ENCODE measurements at regions not wholly inside any gene's neighbourhood (a gene's known extent, or its start where the extent isn't known, plus 50 kb on each side); places are given as distances from the start of the nearest gene placed in this dataset.

- 84 to 91% (median 87%) methylated on average over 1 of the region's 1 CpG for WGBS, 5 donors
- Histone ChIP-seq H3K4me1 (no peaks in the 10 kb centered on the region), H3K4me3 (no peak overlapping the region), H3K27me3 (replicated peaks in 1 of 7) (no peaks in the 10 kb centered on the region), H3K9me3 (peaks cover 0 to 11% (median 0%) of the 10 kb centered on the region in 8 donors), H3K27ac (no peak overlapping the region), H3K36me3 (no peaks in the 10 kb centered on the region)
- TF ChIP-seq, protein P1, sequence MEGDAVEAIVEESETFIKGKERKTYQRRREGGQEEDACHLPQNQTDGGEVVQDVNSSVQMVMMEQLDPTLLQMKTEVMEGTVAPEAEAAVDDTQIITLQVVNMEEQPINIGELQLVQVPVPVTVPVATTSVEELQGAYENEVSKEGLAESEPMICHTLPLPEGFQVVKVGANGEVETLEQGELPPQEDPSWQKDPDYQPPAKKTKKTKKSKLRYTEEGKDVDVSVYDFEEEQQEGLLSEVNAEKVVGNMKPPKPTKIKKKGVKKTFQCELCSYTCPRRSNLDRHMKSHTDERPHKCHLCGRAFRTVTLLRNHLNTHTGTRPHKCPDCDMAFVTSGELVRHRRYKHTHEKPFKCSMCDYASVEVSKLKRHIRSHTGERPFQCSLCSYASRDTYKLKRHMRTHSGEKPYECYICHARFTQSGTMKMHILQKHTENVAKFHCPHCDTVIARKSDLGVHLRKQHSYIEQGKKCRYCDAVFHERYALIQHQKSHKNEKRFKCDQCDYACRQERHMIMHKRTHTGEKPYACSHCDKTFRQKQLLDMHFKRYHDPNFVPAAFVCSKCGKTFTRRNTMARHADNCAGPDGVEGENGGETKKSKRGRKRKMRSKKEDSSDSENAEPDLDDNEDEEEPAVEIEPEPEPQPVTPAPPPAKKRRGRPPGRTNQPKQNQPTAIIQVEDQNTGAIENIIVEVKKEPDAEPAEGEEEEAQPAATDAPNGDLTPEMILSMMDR (IDR thresholded peaks at IDR 0.05 in 8 of 11, conservative IDR thresholded peaks at IDR 0.05 in 3 of 11), result no peak
- TF ChIP-seq POLR2AphosphoS5 (IDR thresholded peaks at IDR 0.05) (no peak), POLR2A (IDR thresholded peaks at IDR 0.05) (no peak)
- DNase-seq, result no peak
- intact Hi-C loops (cut with DNase I; ENCODE audit: low total_unique reads), result no loop called here
These were observed 101.8 kb downstream of the MAGEC1 start for GRCh38 chrX:142005532-142005931.

- Histone ChIP-seq H3K27me3 (replicated peaks in 1 of 7) (no peaks in the 10 kb centered on the region), H3K4me1 (no peaks in the 10 kb centered on the region), H3K4me3 (no peak overlapping the region), H3K27ac (no peak overlapping the region), H3K9me3 (peaks cover 0 to 11% (median 0%) of the 10 kb centered on the region in 8 donors), H3K36me3 (no peaks in the 10 kb centered on the region)
- DNase-seq, result no peak
- TF ChIP-seq, protein P1 (IDR thresholded peaks at IDR 0.05 in 8 of 11, conservative IDR thresholded peaks at IDR 0.05 in 3 of 11), result no peak
- TF ChIP-seq POLR2AphosphoS5 (IDR thresholded peaks at IDR 0.05) (no peak), POLR2A (IDR thresholded peaks at IDR 0.05) (no peak)
- WGBS, 5 donors, result 64 to 91% (median 76%) methylated on average over 3 of the region's 3 CpGs
- intact Hi-C loops (cut with DNase I; ENCODE audit: low total_unique reads), result no loop called here
These were observed 98.8 kb downstream of the MAGEC1 start for GRCh38 chrX:142002471-142002870.

DNA sequence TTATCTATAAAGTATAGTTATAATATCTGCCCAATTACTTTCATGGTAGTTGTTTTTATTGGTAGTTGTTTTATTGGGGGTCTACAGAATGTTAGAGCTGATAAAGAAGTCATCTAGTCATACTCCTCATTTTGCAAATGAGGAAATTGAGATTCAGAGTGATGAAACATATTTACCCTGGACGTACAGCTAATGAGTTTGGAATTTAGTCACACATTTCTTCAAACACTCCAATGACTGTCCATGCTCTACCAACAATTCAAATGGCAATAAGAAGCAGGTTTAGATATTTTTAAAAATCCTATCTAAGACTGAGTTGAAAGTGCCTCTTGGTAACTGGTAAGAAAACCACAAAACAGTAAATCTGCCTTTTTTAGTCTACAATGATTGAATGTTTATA, 98.2 kb downstream of the MAGEC1 start:
- no peak overlapping the region for H3K27ac ChIP-seq
- no peak for DNase-seq
- intact Hi-C loops (cut with DNase I; ENCODE audit: low total_unique reads), result no loop called here
- 51 to 100% (median 59%) methylated on average over 1 of the region's 1 CpG for WGBS, 5 donors
- no peak overlapping the region for H3K4me3 ChIP-seq
- no peaks in the 10 kb centered on the region for H3K36me3 ChIP-seq
- no peaks in the 10 kb centered on the region for H3K4me1 ChIP-seq
- TF ChIP-seq POLR2AphosphoS5 (IDR thresholded peaks at IDR 0.05), result no peak
- TF ChIP-seq, protein P1 (IDR thresholded peaks at IDR 0.05 in 8 of 11, conservative IDR thresholded peaks at IDR 0.05 in 3 of 11), result no peak
- no peak for TF ChIP-seq POLR2A (IDR thresholded peaks at IDR 0.05)
- peaks cover 0 to 11% (median 0%) of the 10 kb centered on the region in 8 donors for H3K9me3 ChIP-seq
- no peaks in the 10 kb centered on the region for H3K27me3 ChIP-seq (replicated peaks in 1 of 7)

DNA sequence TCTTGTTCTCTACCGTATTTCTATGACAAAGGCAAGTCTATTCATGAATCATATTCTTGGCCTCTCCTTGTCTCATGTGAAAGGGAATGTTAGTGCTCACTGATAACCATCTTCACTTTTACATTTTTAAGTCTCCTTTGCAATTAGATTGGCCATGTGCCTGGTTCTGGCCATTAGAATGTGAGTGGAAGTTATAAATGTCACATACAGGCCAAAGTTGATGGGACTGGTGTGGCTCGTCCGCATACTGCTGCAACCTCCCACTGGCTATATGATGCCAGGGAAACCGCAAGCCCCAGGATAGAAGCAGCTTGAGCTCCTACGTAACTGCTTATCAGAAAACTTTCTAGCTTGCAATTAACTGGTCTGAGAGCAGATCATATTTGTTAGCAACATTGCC, 86.1 kb downstream of the MAGEC1 start:
- 56 to 74% (median 69%) methylated on average over 5 of the region's 5 CpGs for WGBS, 5 donors
- H3K36me3 ChIP-seq, result no peaks in the 10 kb centered on the region
- H3K4me1 ChIP-seq, result no peaks in the 10 kb centered on the region
- no peak overlapping the region for H3K4me3 ChIP-seq
- no peak overlapping the region for H3K27ac ChIP-seq
- no peak for DNase-seq
- no peaks in the 10 kb centered on the region for H3K27me3 ChIP-seq (replicated peaks in 1 of 7)
- intact Hi-C loops (cut with DNase I; ENCODE audit: low total_unique reads), result no loop called here
- no peak for TF ChIP-seq POLR2AphosphoS5 (IDR thresholded peaks at IDR 0.05)
- no peak for TF ChIP-seq POLR2A (IDR thresholded peaks at IDR 0.05)
- TF ChIP-seq, protein P1 (IDR thresholded peaks at IDR 0.05 in 8 of 11, conservative IDR thresholded peaks at IDR 0.05 in 3 of 11), result no peak
- H3K9me3 ChIP-seq, result no peaks in the 10 kb centered on the region
